D341Med (cell line): ENCODE measurements at regions not wholly inside any gene's neighbourhood (a gene's known extent, or its start where the extent isn't known, plus 50 kb on each side); places are given as distances from the start of the nearest gene placed in this dataset.

Source experiments
- DNase-seq: peaks from one replicate; pipeline ENCODE4 v3.0.0; 2012; ENCODE audit warnings: low spot score

GRCh38 chr6:170113141-170113540 is 177.7 kb downstream of the DLL1 start:
- no peak for DNase-seq

- no peak for DNase-seq
Observed at GRCh38 chr6:170112583-170112860, 178.4 kb downstream of the DLL1 start.

- DNase-seq, result no peak
Observed at GRCh38 chr6:170111816-170112582, 178.9 kb downstream of the DLL1 start.

GRCh38 chr6:170111141-170111664 is 179.7 kb downstream of the DLL1 start:
- no peak for DNase-seq

GRCh38 chr6:170110201-170111140 is 180.4 kb downstream of the DLL1 start:
- DNase-seq, result peak; percentile 22

GRCh38 chr6:170108890-170109587 is 181.8 kb downstream of the DLL1 start:
- DNase-seq, result peak; percentile 15

- peak; percentile 12 for DNase-seq
Observed at GRCh38 chr6:170108456-170108855, 182.4 kb downstream of the DLL1 start.

GRCh38 chr6:170107606-170108222 is 183.2 kb downstream of the DLL1 start:
- DNase-seq, result no peak

GRCh38 chr6:170106906-170107525 is 183.9 kb downstream of the DLL1 start:
- DNase-seq, result peak; percentile 15

GRCh38 chr6:170102582-170103481 is 188.0 kb downstream of the DLL1 start:
- DNase-seq, result peak; percentile 10

- no peak for DNase-seq
Observed at GRCh38 chr6:170102038-170102437, 188.8 kb downstream of the DLL1 start.

- peak; percentile 11 for DNase-seq
Observed at GRCh38 chr6:170101281-170102035, 189.4 kb downstream of the DLL1 start.

- peak; percentile 17 for DNase-seq
Observed at GRCh38 chr6:170100046-170100445, 190.8 kb downstream of the DLL1 start.

- peak; percentile 15 for DNase-seq
Observed at GRCh38 chr6:170099387-170099786, 191.5 kb downstream of the DLL1 start.

GRCh38 chr6:170098428-170099170 is 192.3 kb downstream of the DLL1 start:
- peak; percentile 9 for DNase-seq

- no peak for DNase-seq
Observed at GRCh38 chr6:170097505-170098427, 193.1 kb downstream of the DLL1 start.

GRCh38 chr6:170096803-170097504 is 193.9 kb downstream of the DLL1 start:
- no peak for DNase-seq
